Skeletal muscle cell (primary cell): ENCODE measurements at regions not wholly inside any gene's neighbourhood (a gene's known extent, or its start where the extent isn't known, plus 50 kb on each side); places are given as distances from the start of the nearest gene placed in this dataset.

Source experiments
- DNase-seq: peaks from one replicate; pipeline ENCODE4 v3.0.0-alpha.2; 2010; ENCODE audit warnings: low read depth
- H3K4me3 ChIP-seq: 2 replicates; pipeline ENCODE4 v1.5.1; 2011; ENCODE audit warnings: low read depth, mild to moderate bottlenecking, control low read depth, low read length, moderate library complexity

DNA sequence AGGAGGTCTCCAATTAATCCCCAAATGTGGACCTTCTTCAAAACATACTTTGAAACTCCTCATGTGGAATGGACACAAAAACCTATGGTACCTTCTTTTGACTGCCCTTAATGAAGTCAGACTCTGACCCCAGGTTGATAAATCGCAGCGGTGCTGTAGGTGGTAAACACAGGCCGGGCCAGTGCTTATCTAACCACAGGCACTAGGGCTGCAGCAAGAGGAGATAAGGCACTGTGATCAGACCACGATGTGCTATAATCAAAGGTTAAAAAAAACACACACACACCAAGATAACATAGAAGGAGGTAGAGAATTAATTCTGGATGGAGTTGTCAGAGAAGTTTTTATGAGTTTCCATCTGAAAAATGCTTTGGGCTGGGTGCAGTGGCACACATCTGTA is 52.3 kb upstream of the SIPA1L2 start:
- DNase-seq: no peak

DNA sequence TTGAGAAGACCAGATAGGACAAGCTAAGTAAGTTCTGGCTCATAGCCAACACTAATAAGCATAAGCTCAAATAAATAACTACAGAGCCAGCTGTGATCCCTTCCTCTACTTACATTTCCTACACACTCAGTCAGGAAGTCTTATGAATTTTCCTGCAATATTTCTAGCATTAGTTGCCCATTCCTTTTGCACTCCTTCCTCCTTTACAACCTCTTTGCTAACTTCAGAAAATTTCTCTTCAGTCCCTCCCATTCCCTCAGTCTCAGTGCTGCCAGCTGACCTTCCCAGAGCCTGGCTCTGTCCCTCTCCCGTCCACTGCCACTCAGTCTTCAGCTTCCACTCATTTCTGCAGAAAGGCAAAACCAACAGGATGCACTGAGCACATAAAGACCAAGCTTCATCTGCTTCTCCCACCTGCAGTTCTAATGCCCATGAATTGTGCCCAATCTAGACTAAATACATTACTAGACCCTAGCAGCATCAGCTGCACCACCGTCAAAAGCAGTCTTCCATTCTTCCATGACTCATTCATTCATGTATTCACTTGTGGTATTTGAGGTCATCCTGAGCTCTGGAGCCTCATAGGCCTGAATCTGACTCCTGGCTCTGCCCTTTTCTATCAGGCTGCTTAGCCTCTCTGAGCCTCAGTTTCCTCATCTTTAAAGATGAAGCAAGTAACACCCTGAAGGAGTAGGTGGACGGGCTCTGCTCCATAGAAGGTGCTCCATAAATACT is 54.6 kb upstream of the SIPA1L2 start:
- no peak overlapping the region for H3K4me3 ChIP-seq
- DNase-seq: no peak

More for the DNA sequence above, 52.3 kb upstream of the SIPA1L2 start:
- no peak overlapping the region for H3K4me3 ChIP-seq

DNA sequence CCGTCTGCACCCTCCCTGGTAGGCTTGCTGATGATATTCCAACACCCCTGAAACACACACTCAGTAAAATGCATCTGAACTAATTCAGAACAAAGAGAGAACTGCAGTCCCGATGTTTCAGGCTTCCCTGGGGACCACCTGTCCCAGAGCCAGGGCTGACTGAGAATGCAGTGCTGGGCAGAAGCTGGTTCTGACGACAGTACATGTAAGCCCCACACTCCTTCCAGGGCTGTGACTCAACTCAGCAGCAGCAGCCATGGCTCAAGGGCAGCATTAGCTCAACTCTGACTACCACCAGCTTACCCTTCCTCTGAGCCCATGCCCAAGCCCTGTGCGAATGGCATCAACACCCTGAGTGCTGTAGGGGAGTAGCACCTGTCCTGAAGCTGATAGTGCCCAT is 56.4 kb upstream of the SIPA1L2 start:
- DNase-seq: no peak
- no peak overlapping the region for H3K4me3 ChIP-seq

DNA sequence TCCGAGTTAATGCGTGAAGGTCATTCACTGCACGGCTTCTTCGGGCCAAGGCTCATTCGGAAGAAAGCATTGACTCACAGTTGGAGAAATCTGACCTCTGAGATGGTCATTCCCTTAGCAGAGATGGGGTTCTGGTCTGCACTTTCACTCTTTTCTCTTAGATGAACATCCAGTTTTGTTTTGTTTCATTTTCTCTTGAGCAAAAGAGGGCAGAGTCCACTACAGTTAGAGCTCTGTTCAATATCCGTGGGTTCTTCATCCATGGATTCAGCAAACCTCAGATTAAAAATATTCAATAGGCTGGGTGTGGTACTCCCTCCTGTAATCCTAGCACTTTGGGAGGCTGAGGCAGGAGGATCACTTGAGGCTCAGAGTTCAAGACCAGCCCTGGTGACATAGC is 57.4 kb upstream of the SIPA1L2 start:
- no peak for DNase-seq
- H3K4me3 ChIP-seq: no peak overlapping the region

DNA sequence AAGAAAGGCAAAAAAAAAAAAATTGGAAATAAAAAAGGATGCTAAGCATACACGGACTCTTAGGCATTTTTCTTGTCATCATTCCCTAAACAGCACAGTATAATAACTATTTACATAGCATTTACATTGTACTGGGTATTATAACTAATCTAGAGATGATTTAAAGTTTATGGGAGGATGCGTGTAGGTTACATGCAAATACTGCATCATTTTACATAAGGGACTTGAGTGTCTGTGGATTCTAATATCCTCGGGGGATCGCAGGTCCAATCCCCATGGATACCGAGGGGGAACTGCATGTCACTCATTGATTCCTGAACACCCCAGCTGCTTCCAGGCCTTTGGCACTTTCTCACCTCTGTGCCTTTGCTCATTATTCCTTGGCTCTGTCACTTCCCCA is 57.8 kb upstream of the SIPA1L2 start:
- DNase-seq: no peak
- no peak overlapping the region for H3K4me3 ChIP-seq

DNA sequence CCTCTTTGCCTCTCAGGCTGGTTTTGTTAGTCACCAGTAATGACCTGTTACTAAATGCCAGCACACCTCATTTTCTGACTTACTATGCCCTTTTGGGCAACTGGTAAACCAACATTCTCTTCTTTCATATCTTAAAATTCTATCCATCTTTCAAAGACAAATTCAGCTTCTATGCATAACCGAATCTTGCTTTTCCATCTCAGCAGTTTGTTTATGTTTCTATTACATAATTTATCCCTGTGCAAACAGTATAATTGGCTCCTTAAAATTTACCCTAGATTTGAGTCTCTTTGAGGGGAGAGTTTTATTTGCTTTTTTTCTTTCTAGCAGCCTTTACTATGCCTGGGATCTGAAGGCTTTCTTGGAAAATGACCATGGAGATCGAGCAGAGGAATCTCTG is 58.5 kb upstream of the SIPA1L2 start:
- no peak overlapping the region for H3K4me3 ChIP-seq

DNA sequence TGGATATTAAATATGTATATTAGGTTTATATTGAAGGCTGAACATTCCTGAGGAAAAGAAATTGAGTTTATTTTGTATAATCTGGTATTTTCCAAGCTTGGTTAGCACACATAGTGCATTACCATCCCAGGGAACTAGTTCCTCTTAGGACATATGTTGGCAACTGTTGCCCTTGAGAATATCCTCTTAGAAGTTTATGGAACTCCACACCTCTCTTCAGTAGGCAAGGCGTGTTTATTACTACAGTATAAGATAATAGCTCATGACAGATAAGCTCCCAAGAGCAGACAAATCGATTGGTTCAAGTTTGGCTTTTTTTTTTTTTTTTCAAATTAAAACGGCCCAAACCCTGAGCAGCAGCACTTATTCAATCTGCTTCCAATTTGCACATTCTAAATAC is 59.8 kb upstream of the SIPA1L2 start:
- DNase-seq: no peak
- no peak overlapping the region for H3K4me3 ChIP-seq

More for the DNA sequence above, 58.5 kb upstream of the SIPA1L2 start:
- DNase-seq: no peak

DNA sequence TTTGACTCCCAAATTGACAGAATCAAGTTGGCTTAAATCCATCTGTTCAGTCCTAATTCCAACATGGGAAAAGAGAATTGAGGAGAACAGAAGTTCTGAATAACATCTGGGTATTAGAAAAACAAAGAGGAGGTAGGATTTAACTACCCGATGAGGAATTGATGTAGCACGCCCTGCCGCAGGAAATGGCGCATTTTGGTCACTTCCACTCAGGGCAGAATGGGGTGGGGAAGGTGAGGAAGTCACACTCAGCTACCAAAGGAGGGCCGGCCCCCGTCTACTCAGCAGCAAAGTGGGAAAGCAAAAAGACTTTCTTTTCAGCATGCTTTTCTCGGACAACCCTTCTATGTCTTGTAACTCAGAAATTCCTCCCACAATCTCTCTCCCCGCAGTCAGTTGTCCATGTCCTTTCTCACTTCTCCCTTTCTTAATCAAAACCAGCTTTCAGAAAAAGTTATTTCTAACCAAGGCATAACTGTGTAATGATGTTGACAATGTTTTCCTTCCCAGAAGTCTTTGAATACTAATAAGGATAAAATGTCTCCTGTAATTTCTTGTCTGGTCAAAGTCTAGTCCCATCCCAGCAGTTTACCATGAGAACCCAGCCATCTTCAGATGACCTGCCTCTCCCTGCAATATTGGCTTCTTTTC is 60.5 kb upstream of the SIPA1L2 start:
- no peak for DNase-seq

DNA sequence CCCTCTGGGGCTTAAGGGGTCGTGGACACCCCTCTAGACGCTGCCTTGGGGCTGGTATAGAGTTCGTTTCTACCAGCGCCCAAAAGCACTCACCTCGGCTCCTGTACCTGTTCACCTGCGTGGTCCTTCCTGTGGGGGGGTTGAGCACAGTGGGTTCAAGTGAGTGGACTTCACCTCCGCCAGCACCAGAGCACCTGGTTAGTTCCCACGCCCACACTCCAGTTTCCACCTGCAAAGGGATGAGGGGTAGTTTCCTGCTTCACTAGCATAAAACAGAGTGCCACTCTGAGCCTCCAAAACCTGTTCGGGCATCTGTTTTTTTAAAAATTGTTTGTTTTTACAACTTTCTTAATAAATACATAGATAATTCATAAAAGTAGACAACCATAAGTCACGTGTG is 64.5 kb upstream of the SIPA1L2 start:
- no peak overlapping the region for H3K4me3 ChIP-seq
- no peak for DNase-seq

More for the DNA sequence above, 60.5 kb upstream of the SIPA1L2 start:
- no peak overlapping the region for H3K4me3 ChIP-seq

DNA sequence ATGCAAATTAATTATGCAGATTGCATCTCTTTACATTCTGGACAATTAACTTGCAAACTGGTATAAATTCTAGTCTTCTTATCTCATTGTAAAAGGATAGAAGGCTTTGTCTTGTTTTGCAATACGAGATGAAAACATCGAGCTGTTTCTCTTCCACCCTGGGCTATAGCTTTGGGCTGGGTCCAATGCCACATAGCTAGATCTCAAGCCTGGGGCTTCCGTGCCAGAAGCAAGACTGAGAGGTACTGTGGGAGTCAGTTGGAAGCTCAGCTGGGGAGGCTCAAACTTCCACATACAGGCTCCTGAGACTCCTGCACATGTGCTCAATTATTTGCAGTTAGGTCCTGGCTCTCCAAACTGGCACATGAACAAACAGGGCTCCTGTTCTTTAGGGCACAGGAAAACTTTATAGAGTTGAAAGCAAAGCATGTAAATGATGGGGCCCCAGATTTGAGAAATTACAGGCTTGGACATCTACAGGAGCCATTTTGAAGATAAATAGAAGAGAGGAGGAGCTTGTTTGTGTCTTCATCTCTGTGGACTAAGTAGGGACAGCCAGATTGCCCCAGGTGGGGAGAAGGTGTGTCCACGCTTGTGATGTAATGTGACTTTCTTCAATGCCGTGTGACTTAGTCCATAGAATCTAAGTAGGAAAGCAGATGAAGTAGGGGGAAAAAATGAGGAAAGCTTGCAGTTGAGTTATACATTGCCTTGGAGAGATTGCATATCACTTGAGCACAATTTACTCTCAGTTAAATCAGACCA is 65.9 kb upstream of the SIPA1L2 start:
- no peak overlapping the region for H3K4me3 ChIP-seq
- DNase-seq: no peak

DNA sequence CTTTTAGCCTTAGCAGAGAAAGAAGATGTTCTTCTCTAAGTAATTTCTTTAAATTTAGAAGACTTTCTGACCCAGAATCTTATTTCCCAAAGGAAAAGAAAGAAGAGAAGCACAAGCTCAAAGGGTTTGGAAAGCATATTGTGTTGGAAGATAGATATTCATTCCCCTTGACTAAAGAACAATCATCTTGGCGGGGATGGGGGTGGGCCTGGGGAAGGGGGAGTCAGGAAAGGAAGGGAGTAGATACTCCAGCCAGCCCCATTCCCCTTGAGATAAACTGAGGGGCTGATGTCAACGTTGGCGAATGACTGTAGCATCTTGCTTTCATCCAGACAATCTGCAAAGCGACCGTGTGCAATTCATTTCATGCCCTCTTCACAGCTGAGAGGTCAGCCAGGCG is 66.5 kb upstream of the SIPA1L2 start:
- no peak overlapping the region for H3K4me3 ChIP-seq
- DNase-seq: no peak

DNA sequence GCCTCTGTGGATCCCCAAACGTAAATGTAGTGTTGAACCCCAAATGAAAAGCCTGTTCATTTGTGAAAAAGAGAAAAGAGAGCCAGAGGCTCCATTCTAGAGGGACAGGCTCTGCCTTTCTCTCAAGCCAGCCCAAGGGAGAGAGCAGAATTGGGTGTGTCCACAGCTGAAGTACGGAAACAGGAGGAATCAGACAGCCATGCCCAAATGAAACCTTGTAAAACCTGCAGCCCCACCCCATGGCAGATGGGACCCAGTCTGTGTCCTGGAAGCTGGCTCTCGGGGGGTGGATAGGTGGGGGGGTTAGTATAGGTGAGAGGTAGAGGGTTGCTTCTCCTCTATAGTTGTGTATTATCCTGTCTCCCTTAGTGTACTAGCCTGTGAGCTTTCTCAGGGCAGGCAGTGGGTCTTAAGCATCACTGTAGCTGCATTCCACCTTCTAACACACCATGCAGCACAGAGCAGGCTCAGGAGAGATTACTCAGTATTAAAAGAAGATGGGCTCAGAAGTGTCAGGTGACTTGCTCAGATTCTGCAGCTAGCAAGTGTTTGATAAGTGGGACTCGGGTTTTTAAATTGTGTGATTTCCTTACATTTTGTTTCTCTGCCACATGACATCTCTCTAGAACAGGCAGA is 67.4 kb upstream of the SIPA1L2 start:
- no peak for DNase-seq
- no peak overlapping the region for H3K4me3 ChIP-seq

DNA sequence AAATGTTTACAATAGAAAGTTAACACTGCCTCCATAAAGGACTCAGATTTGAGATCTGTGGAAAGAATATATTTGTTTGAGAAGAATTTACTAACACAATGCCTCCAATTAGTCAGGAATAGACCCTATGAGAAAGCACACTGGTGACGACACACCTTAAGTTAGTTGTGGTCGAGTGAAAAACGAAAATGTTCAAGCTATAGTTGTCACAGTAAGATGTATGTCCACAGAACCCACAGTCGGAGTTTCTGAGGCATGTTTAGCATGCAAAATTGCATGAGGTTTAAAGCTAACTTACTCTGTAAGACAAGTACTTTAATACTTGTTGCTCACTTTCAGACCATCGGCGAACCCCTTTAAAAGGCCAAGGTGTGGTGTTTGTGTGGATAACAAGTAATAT is 69.9 kb upstream of the SIPA1L2 start:
- DNase-seq: no peak
- no peak overlapping the region for H3K4me3 ChIP-seq

DNA sequence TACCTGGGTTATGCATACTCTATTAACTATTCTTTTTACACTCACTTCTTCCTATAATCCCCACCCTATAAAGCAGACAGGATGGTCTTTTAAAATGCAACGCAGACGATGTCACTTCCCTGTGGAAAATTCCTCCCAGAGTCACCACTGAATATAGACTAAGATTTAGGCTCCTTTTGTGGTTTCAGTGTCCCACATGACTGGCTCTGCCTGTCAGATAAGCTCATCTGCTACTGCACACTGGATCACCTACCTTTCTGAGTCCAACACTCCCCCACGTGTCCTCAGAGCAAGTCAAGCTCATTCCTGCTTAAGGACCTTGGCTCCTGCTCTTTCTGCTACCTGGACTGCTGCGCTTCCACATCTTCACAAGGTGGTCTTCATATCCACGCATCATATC is 73.0 kb upstream of the SIPA1L2 start:
- no peak for DNase-seq
- H3K4me3 ChIP-seq: no peak overlapping the region

DNA sequence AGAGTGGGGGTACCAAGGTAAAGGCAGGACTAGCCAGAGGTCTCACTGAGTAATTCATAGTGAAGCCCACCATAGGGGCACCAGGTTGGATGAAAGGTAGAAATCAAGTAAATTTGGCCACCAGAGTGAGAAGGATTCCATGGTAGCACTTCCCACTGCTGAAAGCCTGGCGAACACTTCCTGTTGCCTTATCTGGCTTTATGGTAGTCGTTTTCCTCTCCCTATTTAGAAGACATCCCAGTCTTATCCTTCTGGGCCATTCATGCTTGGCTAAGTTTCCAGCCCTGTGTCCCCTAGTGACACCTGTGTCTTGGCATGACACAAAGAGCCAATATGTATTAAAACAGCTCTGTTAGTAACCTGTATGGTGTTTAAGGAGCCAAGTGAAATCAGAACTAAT is 74.3 kb upstream of the SIPA1L2 start:
- no peak overlapping the region for H3K4me3 ChIP-seq
- no peak for DNase-seq

DNA sequence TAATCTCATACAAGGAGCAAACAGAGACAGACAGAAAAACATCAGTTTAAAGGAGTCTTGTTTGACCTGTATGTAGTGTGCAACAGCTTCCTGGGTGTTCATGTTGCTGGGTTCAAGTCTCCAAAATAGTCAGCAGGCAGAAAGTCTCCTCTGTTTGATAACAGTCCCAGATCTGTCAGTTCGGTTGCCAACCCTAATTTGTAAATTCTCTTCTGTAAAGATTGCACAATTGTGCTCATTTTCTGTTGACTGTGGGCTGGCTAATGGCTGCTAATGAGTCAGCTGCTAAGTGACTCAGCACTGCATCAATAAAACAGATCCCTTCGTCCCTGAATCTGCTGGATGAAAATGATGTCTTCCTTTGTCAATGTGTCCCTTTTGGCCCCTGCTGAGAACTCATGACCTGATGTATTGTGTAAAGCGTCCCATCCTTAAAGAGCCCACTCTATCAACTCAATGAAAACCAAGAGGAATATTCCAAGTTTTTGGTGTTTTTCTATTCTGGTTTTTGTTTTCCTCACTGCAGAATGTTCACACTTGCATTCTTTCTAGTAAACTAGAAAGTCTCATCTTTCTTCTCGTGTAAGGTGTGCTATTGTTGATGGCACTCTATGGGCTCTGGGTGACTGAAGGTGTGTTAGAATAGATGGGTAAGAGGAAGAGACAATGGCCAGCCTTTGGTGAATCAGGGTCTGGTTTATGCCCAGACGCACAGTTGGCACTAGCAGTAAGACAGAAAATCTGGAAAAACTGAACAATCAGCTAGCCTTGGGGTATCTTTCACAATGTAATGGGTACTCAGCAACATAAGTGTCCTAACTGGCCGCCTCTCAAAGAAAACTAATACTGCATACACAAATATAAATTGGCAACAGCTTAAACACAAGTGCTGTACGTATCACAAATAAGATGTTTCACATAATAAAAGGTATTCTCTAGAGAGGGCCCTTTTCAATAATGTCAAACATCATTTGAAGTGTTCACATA is 75.1 kb upstream of the SIPA1L2 start:
- DNase-seq: peak; percentile 76

DNA sequence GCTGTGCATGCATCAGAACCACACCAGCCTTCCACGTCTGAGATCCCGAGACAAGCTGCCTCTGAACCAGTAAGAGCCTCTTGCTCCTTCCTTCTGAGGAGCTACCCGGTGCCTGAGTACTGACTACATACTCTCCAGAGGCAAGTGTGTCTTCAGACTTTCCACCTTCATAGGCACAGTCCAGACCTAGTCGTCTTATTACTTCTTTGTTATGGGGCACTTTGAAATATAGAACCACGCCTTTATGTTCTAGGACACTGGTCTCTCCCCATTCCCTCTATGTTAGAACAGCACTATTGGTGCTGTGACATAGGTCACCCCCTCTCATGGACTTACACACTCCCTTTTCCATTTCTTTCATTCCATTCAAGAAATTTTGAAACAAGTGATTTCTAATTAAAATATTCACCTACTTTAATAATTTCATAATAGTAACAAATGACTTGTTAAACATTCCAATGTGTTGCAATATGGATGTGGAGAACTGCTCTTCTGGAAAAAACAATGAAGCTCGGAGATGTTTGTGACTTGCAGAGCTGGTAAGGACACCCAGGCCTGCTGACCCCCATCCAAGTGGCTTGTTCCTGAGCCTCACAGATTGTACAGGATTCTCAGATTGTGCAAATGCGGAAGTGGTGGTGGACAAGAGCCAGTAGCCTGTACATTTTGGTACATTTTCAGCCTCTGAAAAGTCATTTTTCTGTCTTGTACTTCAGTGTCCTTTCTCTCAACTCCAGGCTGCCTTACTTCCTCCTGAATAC is 76.1 kb upstream of the SIPA1L2 start:
- DNase-seq: no peak
- H3K4me3 ChIP-seq: no peak overlapping the region

More for the DNA sequence above, 75.1 kb upstream of the SIPA1L2 start:
- no peak overlapping the region for H3K4me3 ChIP-seq

DNA sequence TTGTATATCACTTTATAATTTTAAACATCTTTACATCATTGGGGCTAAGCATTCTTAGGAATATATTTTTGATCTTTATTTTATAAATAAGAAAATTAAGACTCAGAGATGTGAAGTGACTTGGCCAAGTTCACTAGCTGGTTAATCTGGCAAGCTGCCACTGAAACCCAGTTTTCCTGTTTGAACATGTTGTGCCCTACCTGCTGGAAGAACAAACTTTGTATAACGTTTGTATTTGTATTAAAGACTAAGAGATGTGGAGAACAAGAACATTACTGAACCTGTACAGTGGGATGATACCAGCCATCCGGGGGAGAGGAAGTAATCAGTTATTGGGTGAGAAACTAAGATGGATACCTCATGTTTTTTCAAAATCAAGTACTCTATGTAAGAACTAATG is 77.2 kb upstream of the SIPA1L2 start:
- no peak for DNase-seq
- H3K4me3 ChIP-seq: no peak overlapping the region
